NCI-H345 (cell line): ENCODE measurements at regions not wholly inside any gene's neighbourhood (a gene's known extent, or its start where the extent isn't known, plus 50 kb on each side); places are given as distances from the start of the nearest gene placed in this dataset.
"Not testable (repeated sequence)": the region's sequence is repeated elsewhere in the genome, so short reads cannot be mapped to it uniquely, and the experiment has no call there.

Experiments
- DNase-seq: peaks from one replicate; lab custom pipeline; 2025; lab: John Stamatoyannopoulos, UW

- DNase-seq = no peak
Measured at GRCh38 chr16:9593440-9593839, 502.0 kb downstream of the HAPSTR1 start.

GRCh38 chr16:9594047-9594446, 502.6 kb downstream of the HAPSTR1 start:
- DNase-seq = no peak

- no peak for DNase-seq
Measured at GRCh38 chr16:9594946-9595345, 503.5 kb downstream of the HAPSTR1 start.

- no peak for DNase-seq
Measured at GRCh38 chr16:9595393-9595792, 503.9 kb downstream of the HAPSTR1 start.

GRCh38 chr16:9596788-9597187, 505.3 kb downstream of the HAPSTR1 start:
- no peak for DNase-seq

GRCh38 chr16:9597967-9598730, 506.7 kb downstream of the HAPSTR1 start:
- DNase-seq = no peak

GRCh38 chr16:9598731-9599083, 507.3 kb downstream of the HAPSTR1 start:
- no peak for DNase-seq

- no peak for DNase-seq
Measured at GRCh38 chr16:9599415-9600120, 508.1 kb downstream of the HAPSTR1 start.

GRCh38 chr16:9602189-9602588, 510.7 kb downstream of the HAPSTR1 start:
- DNase-seq = no peak

GRCh38 chr16:9603316-9603715, 511.9 kb downstream of the HAPSTR1 start:
- no peak for DNase-seq

GRCh38 chr16:9607515-9608230, 516.2 kb downstream of the HAPSTR1 start:
- no peak for DNase-seq

GRCh38 chr16:9610727-9611126, 519.3 kb downstream of the HAPSTR1 start:
- DNase-seq = no peak

GRCh38 chr16:9612267-9612666, 520.8 kb downstream of the HAPSTR1 start:
- DNase-seq = no peak

- DNase-seq = no peak
Measured at GRCh38 chr16:9614389-9614788, 522.9 kb downstream of the HAPSTR1 start.

- DNase-seq = no peak
Measured at GRCh38 chr16:9622268-9622667, 530.8 kb downstream of the HAPSTR1 start.

GRCh38 chr16:9625122-9625521, 533.7 kb downstream of the HAPSTR1 start:
- no peak for DNase-seq

- DNase-seq = no peak
Measured at GRCh38 chr16:9627427-9627826, 536.0 kb downstream of the HAPSTR1 start.

GRCh38 chr16:9630119-9630518, 538.7 kb downstream of the HAPSTR1 start:
- no peak for DNase-seq

GRCh38 chr16:9630985-9631384, 539.5 kb downstream of the HAPSTR1 start:
- DNase-seq = no peak

- no peak for DNase-seq
Measured at GRCh38 chr16:9633844-9634243, 542.4 kb downstream of the HAPSTR1 start.

GRCh38 chr16:9635150-9635720, 543.8 kb downstream of the HAPSTR1 start:
- not testable (repeated sequence) for DNase-seq

GRCh38 chr16:9644258-9644657, 538.0 kb downstream of the GRIN2A start:
- no peak for DNase-seq

- DNase-seq = no peak
Measured at GRCh38 chr16:9645911-9646310, 536.3 kb downstream of the GRIN2A start.
